NCI-H2171 treated with DMSO at 0.1 percent for 48 hours (cell line): ENCODE measurements at regions not wholly inside any gene's neighbourhood (a gene's known extent, or its start where the extent isn't known, plus 50 kb on each side); places are given as distances from the start of the nearest gene placed in this dataset.
A peak's percentile ranks its signal among the peaks of the same experiment; 100 is the strongest.
"Not testable (repeated sequence)": the region's sequence is repeated elsewhere in the genome, so short reads cannot be mapped to it uniquely, and the experiment has no call there.

Experiments used
- DNase-seq: peaks from one replicate; lab custom pipeline; 2025; lab: John Stamatoyannopoulos, UW

DNA sequence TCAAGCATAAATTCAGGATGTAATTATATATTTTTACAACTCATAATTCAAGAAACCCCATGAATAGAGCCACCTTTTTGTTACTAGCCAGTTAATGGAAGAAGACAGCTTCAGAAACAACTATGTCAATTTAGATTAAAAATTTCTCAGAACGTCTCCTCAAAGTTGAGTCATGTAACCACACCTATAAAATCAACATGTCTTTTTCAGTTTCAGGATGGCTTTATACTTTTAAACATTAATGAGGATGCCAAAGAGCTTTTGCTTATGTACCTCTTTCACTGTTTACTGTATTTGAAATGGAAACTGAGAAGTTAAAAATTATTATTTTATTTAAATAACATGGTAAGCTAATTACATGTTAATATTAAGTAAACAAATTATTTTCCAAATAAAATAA is 280.1 kb downstream of the PTH2R start:
- DNase-seq = no peak

- DNase-seq = not testable (repeated sequence)
Observed at GRCh38 chr2:208687720-208688119, 281.1 kb downstream of the PTH2R start.

DNA sequence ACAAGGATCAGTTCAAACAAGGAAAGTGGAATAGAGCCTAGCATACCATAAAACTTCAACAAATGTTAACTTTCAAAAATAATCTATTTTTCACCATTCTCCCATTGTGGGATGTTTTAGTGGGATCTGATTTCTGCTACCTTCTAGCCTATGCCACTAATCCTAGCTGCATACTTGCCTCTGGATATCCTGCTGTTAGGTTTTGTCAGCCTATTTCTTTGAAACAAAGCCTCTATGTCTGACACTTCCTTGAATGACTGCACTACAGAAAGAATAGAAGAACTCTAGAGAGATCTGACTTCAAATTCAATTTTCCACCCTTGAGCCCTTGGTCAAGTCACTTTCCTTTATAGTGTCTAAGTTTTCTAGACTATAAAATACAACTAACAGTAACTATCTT is 291.5 kb downstream of the PTH2R start:
- no peak for DNase-seq

GRCh38 chr2:208708486-208708885 is 301.9 kb downstream of the PTH2R start:
- no peak for DNase-seq

DNA sequence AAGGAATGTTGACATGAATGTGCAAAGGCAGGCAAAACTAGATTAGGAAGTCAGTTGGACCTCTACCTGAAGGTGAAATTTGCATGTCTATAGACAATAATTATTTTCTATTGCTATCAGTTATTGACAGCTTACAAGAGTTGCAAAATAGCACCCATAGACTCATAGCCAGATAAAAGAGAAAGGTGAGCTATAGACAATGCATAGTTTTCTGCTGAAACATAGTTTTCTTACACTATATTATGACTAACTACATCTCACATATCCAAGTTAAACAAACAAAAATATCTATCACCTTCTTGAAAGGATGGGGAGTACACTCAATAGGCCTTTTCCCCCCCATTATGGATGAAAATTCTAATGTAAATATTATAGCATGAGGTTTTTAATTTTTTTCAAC is 305.0 kb downstream of the PTH2R start:
- no peak for DNase-seq

GRCh38 chr2:208713066-208713745 is 306.6 kb downstream of the PTH2R start:
- DNase-seq = no peak

- no peak for DNase-seq
Observed at GRCh38 chr2:208718828-208719227, 312.2 kb downstream of the PTH2R start.

- no peak for DNase-seq
Observed at GRCh38 chr2:208722731-208723130, 316.1 kb downstream of the PTH2R start.

- no peak for DNase-seq
Observed at GRCh38 chr2:208725280-208725679, 318.7 kb downstream of the PTH2R start.

- DNase-seq = no peak
Observed at GRCh38 chr2:208726242-208726641, 319.6 kb downstream of the PTH2R start.

DNA sequence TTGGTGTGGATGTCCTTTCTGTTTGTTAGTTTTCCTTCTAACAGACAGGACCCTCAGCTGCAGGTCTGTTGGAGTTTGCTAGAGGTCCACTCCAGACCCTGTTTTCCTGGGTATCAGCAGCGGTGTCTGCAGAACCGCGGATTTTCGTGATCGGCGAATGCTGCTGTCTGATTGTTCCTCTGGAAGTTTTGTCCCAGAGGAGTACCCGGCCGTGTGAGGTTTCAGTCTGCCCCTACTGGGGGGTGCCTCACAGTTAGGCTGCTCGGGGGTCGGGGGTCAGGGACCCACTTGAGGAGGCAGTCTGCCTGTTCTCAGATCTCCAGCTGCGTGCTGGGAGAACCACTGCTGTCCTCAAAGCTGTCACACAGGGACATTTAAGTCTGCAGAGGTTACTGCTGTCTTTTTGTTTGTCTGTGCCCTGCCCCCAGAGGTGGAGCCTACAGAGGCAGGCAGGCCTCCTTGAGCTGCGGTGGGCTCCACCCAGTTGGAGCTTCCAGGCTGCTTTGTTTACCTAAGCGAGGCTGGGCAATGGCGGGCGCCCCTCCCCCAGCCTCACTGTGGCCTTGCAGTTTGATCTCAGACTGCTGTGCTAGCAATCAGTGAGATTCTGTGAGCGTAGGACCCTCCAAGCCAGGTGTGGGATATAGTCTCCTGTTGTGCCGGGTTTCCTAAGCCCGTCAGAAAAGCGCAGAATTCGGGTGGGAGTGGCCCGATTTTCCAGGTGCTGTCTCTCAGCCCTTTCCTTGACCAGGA is 345.2 kb downstream of the PTH2R start:
- DNase-seq = not testable (repeated sequence)

- DNase-seq = no peak
Observed at GRCh38 chr2:208757364-208757763, 350.8 kb downstream of the PTH2R start.

DNA sequence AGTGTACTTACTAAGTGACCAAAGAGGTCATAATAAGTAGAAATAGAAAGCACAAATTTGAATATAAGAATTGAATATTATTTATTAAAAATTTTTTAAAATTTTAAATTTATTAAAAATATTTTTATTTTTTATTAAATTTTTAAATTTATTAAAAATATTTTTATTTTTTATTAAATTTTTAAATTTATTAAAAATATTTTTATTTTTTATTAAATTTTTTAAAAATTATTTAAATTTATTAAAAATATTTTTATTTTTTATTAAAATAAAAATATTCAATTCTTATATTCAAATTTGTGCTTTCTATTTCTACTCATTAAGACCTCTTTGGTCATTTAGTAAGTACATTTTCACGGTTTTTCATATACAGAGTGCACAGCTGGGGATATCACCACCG is 366.5 kb downstream of the PTH2R start:
- DNase-seq = not testable (repeated sequence)

GRCh38 chr2:208781166-208781565 is 374.6 kb downstream of the PTH2R start:
- DNase-seq = no peak

GRCh38 chr2:208782097-208782496 is 375.5 kb downstream of the PTH2R start:
- no peak for DNase-seq

DNA sequence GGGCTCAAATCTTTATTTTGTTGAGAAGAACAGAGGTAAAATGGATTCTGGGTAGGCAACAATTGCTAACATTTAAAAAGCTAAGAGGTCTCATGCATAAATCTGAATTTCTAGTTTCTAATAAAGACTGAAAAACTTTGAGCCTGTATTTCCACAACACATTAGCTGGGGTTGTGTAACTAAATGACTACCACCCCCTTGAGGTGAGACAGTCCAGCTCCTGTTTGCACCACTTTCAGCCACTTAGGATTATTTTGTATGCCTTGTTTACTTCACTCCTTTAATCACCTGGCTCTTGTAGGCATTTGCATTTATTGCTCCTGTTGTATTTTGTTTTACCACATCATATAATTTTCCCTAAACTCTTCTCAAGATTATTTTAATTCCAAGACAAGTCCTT is 376.6 kb downstream of the PTH2R start:
- DNase-seq = no peak

DNA sequence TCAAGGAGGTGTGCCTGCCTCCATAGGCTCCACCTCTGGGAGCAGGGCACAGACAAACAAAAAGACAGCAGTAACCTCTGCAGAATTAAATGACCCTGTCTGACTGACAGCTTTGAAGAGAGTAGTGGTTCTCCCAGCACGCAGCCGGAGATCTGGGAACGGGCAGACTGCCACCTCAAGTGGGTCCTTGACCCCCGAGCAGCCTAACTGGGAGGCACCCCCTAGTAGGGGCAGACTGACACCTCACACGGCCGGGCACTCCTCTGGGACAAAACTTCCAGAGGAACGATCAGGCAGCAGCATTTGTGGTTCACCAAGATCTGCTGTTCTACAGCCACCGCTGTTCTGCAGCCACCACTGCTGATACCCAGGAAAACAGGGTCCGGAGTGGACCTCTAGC is 378.2 kb downstream of the PTH2R start:
- DNase-seq = not testable (repeated sequence)

GRCh38 chr2:208791257-208791656 is 384.7 kb downstream of the PTH2R start:
- DNase-seq = no peak

- no peak for DNase-seq
Observed at GRCh38 chr2:208792766-208793165, 386.2 kb downstream of the PTH2R start.

DNA sequence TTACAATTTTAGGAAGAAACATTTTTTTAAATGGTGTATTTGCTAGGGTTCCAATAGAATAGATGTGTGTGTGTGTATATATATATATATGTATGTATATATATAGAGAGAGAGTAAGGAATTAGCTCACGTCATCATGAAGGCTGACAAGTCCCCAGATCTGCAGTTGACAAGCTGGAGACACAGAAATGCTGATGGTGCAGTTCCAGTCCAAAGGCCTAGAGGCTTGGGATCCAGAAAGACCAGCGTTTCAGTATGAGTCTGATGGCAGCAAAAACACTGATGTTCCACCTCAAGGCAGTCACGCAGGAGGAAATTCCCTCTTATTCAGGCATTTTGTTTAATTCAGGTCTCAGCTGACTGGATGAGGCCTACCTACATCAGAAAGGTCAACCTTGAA is 386.8 kb downstream of the PTH2R start:
- DNase-seq = no peak

- DNase-seq = no peak
Observed at GRCh38 chr2:208794288-208794975, 387.8 kb downstream of the PTH2R start.

DNA sequence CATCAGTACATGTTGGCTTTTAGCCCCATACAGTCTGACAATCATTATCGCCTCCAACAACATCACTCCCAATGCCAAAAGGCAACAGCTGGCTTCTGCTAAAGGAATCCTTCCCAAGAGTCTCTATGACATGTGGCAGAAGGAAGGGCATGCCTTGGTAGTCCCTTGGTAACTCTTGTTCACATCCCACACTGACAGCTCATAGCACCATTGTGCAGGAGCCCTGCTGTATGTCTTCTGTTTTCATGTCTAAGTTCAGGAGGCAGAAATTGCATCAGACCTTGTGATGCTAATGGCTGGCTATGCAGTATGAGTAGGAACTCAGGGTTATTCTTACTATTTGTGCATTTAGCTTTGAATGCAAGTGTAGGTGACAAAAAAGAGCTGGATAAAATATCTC is 392.1 kb downstream of the PTH2R start:
- peak; percentile 83 for DNase-seq

DNA sequence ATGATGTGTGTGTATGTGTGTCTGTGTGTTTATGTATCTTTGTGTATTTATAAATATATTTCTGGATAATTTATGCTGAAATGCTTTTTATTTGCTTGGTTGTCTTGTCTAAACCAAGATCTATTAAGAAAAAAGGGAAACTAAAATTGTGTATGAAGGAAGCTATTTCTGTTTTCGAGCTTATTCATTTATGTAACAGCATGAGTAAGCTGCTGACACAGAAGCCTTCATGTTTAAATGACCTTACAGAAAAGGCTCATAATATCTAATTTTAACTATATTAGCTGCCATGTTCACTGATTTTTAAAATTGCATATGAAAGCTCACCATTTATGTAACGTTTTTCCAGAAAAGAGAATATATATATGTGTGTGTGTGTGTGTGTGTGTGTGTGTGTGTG is 392.8 kb downstream of the PTH2R start:
- no peak for DNase-seq
